ENCODE measurements at regions not wholly inside any gene's neighbourhood (a gene's known extent, or its start where the extent isn't known, plus 50 kb on each side); places are given as distances from the start of the nearest gene placed in this dataset.

DNA sequence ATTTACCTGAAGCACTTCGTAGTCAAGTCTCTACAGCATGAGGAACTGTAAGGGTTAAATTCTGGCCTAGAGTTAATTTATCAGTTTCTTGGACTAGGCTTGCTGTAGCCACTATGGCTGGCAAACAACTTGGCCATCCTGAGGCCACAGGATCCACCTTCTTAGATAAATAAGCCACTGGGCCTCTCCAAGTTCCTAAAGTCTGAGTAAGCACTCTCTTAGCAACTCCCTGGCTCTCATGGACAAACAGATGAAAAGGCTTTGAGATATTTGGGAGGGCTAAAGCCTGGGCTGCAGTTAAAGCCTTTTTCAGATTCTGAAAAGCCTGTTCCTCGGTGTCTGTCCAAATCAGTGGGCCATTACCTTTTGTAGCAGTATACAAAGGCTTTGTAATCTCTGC is 675.0 kb downstream of the TMEM121 start:
- Histone ChIP-seq H4K20me1 (replicated peaks; ENCODE audit: control insufficient read depth, extremely low read depth, insufficient read depth, low read length) (no peaks in the 10 kb centered on the region), H3K4me2 (ENCODE audit: insufficient read depth, low read length) (no peak overlapping the region), H3K9ac (replicated peaks; ENCODE audit: extremely low read depth, insufficient read depth, low read length) (no peak overlapping the region), H3K27me3 (ENCODE audit: control insufficient read depth in 2 of 2, insufficient read depth in 2 of 2, low read length in 2 of 2) (no peaks in the 10 kb centered on the region), H2AFZ (ENCODE audit: low read depth, low read length) (no peak overlapping the region), H3K4me1 (ENCODE audit: control insufficient read depth, extremely low read depth, insufficient read depth, low read length) (no peaks in the 10 kb centered on the region), H3K79me2 (ENCODE audit: control insufficient read depth, insufficient read depth, low read length) (no peaks in the 10 kb centered on the region), H3K9me1 (replicated peaks; ENCODE audit: control insufficient read depth, extremely low read depth, insufficient read depth, low read length) (no peaks in the 10 kb centered on the region), H3K9me3 (replicated peaks; ENCODE audit: control insufficient read depth, insufficient read depth, low read length) (peaks cover 5% of the 10 kb centered on the region), H3K36me3 (ENCODE audit: control insufficient read depth in 2 of 2, extremely low read depth in 1 of 2, insufficient read depth in 2 of 2, low read length in 2 of 2) (no peaks in the 10 kb centered on the region), H3K4me3 (replicated peaks in 1 of 3; ENCODE audit: insufficient read depth in 1 of 3, low read depth in 1 of 3, low read length in 3 of 3) (no peak overlapping the region), H3K27ac (ENCODE audit: insufficient read depth, low read depth, low read length) (no peak overlapping the region)
- BruUV-seq (replicated peaks), result no TSS peak
- dilution Hi-C loops (cut with MboI; ENCODE audit: extremely low pct_ligation_motif_present, low sequenced_read_pairs) (no loop called here), intact Hi-C loops (cut with micrococcal nuclease) (no loop called here)
- ChIA-PET POLR2A (no interaction called here), CTCF (no interaction called here)
- no peak for TF ChIP-seq GATA2 (IDR thresholded peaks at IDR 0.05; ENCODE audit: insufficient read depth, insufficient read length, low read depth, low read length)
- TF ChIP-seq MYC (IDR thresholded peaks at IDR 0.05; ENCODE audit: low read depth, low read length), result no peak
- TF ChIP-seq POLR2AphosphoS5 (IDR thresholded peaks at IDR 0.05; ENCODE audit: insufficient read depth, low read depth, low read length), result no peak
- TF ChIP-seq MAX (IDR thresholded peaks at IDR 0.05; ENCODE audit: insufficient read depth, insufficient read length), result no peak
- TF ChIP-seq JUN (IDR thresholded peaks at IDR 0.05; ENCODE audit: borderline replicate concordance, insufficient read depth, insufficient read length, low read depth), result no peak
- no peak for TF ChIP-seq EZH2 (IDR thresholded peaks at IDR 0.05; ENCODE audit: borderline replicate concordance, low read depth, low read length, severe bottlenecking)
- no peak for TF ChIP-seq FOS (IDR thresholded peaks at IDR 0.05; ENCODE audit: borderline replicate concordance, insufficient read depth, low read length)
- TF ChIP-seq CTCF (IDR thresholded peaks at IDR 0.05; ENCODE audit: extremely low read depth in 1 of 2, insufficient read depth in 1 of 2, low read depth in 1 of 2, low read length in 2 of 2), result no peak
- TF ChIP-seq POLR2A (IDR thresholded peaks at IDR 0.05; ENCODE audit: low read depth, low read length), result no peak
- DNase-seq (ENCODE audit: low read depth, low spot score) (no peak), FAIRE-seq (no peak)

Measured in endothelial cell of umbilical vein (primary cell).